ENCODE measurements at regions not wholly inside any gene's neighbourhood (a gene's known extent, or its start where the extent isn't known, plus 50 kb on each side); places are given as distances from the start of the nearest gene placed in this dataset.
"Not testable (repeated sequence)": the region's sequence is repeated elsewhere in the genome, so short reads cannot be mapped to it uniquely, and the experiment has no call there.

DNA sequence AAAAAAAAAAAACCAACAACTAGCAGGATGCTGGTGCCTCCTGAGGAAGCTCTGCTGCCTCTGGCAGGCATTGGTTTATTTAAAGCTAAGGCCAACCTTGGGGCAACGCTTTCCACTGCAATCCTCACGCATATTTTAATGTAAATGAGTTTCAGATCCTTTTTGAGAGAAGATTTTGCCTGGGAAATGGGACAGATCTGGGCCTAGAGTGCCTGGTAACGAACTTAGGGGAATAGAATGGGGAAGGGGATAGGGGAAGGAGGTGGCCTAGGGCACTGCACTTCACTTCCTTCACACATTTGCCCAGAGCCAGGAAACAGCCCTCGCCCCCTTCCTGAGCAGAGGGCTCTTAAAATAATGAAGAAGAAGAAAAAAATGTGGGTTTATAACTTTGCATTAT is 132.7 kb upstream of the TMEM170B start:
- DNase-seq (no peak), ATAC-seq (peak; percentile 52)
- Histone ChIP-seq H3K27me3 (no peaks in the 10 kb centered on the region), H3K9me3 (no peaks in the 10 kb centered on the region), H3K27ac (peak overlapping the region; percentile 51), H3K4me1 (peaks cover 8% of the 10 kb centered on the region), H3K4me3 (no peak overlapping the region), H3K36me3 (no peaks in the 10 kb centered on the region)
- intact Hi-C loops (cut with DNase I) = no loop called here
- TF ChIP-seq, protein P1, sequence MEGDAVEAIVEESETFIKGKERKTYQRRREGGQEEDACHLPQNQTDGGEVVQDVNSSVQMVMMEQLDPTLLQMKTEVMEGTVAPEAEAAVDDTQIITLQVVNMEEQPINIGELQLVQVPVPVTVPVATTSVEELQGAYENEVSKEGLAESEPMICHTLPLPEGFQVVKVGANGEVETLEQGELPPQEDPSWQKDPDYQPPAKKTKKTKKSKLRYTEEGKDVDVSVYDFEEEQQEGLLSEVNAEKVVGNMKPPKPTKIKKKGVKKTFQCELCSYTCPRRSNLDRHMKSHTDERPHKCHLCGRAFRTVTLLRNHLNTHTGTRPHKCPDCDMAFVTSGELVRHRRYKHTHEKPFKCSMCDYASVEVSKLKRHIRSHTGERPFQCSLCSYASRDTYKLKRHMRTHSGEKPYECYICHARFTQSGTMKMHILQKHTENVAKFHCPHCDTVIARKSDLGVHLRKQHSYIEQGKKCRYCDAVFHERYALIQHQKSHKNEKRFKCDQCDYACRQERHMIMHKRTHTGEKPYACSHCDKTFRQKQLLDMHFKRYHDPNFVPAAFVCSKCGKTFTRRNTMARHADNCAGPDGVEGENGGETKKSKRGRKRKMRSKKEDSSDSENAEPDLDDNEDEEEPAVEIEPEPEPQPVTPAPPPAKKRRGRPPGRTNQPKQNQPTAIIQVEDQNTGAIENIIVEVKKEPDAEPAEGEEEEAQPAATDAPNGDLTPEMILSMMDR (IDR thresholded peaks at IDR 0.05) = no peak

DNA sequence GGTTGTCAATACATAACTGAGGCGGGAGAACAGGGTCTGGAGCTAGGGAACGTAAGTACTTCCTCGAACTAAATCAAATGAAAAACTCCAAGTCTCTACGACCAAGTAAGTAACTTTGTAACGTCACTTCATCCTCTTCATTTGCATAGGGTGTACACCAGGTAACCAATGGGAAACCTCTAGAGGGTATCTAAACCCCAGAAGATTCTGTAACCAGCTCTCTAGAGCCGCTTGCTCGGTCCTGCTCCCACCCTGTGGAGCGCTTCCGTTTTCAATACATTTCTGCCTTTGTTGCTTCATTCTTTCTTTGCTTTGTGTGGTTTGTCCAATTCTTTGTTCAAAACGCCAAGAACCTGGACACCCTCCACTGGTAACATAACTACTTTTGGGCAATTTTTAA is 133.5 kb upstream of the TMEM170B start:
- Histone ChIP-seq H3K4me1 (peaks cover 8% of the 10 kb centered on the region), H3K4me3 (no peak overlapping the region), H3K36me3 (no peaks in the 10 kb centered on the region), H3K9me3 (no peaks in the 10 kb centered on the region), H3K27ac (no peak overlapping the region), H3K27me3 (no peaks in the 10 kb centered on the region)
- no peak for DNase-seq
- no peak for ATAC-seq
- intact Hi-C loops (cut with DNase I) = no loop called here
- TF ChIP-seq, protein P1 (IDR thresholded peaks at IDR 0.05) = no peak

DNA sequence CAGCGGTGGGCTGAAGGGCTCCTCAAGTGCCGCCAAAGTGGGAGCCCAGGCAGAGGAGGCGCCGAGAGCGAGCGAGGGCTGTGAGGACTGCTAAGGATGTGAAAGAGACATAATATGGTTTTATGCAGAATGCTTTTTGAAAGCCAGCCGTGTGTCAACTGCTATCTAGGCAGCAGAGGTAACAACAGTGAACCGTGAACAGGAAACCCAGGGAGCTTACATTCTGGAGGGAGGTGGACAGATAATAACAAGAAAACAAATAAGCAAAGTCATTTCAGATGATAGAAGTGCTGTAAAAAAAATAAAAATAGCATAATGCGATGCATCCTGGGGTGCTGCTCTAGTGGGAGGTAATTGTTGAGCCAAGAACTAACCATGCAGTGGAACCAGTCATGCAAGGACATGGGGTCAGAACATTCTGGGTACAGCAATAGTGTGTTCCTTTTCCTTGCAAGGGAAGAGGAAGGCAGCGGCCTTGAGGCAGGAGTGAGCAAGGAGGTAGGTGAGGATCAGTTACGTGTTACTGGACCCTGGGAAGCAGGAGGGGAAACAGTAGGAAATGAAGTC is 134.4 kb upstream of the TMEM170B start:
- no peaks in the 10 kb centered on the region for H3K27me3 ChIP-seq

DNA sequence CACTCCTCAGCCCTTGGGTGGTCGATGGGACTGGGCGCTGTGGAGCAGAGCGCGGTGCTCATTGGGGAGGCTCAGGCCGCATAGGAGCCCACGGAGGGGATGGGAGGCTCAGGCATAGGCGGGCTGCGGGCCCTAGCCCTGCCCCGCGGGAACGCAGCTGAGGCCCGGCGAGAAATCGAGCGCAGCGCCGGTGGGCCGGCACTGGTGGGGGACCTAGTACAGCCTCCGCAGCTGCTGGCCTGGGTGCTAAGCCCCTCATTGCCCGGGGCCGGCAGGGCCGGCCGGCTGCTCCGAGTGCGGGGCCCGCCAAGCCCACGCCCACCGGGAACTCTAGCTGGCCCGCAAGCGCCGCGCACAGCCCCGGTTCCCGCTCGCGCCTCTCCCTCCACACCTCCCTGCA is 135.0 kb upstream of the TMEM170B start:
- peaks cover 15% of the 10 kb centered on the region for H3K4me1 ChIP-seq
- H3K9me3 ChIP-seq; H3K27me3 ChIP-seq; DNase-seq; intact Hi-C loops (cut with DNase I); H3K27ac ChIP-seq; H3K4me3 ChIP-seq; ATAC-seq; H3K36me3 ChIP-seq: not testable (repeated sequence)

More for the DNA sequence above, 134.4 kb upstream of the TMEM170B start:
- DNase-seq (no peak), ATAC-seq (no peak)
- intact Hi-C loops (cut with DNase I) = no loop called here
- TF ChIP-seq, protein P1 (IDR thresholded peaks at IDR 0.05) = no peak
- Histone ChIP-seq H3K36me3 (no peaks in the 10 kb centered on the region), H3K4me1 (peaks cover 15% of the 10 kb centered on the region), H3K9me3 (no peaks in the 10 kb centered on the region), H3K4me3 (no peak overlapping the region), H3K27ac (no peak overlapping the region)

DNA sequence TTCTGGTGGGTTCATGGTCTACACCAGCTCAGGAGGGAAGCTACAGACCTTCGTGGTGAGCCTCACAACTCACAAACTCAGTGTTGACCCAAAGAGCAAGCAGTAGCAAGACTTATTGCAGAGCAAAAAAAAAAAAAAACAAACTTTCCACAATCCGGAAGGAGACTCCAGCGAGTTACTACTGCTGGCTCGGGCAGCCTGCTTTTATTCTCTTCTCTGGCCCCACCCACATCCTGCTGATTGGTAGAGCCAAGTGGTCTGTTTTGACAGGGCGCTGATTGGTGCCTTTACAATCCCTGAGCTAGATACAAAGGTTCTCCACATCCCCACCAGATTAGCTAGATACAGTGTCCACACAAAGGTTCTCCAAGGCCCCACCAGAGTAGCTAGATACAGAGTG is 135.6 kb upstream of the TMEM170B start:
- H3K36me3 ChIP-seq; H3K27ac ChIP-seq; H3K9me3 ChIP-seq; DNase-seq; H3K4me3 ChIP-seq; ATAC-seq; intact Hi-C loops (cut with DNase I); H3K27me3 ChIP-seq: not testable (repeated sequence)
- peaks cover 15% of the 10 kb centered on the region for H3K4me1 ChIP-seq

DNA sequence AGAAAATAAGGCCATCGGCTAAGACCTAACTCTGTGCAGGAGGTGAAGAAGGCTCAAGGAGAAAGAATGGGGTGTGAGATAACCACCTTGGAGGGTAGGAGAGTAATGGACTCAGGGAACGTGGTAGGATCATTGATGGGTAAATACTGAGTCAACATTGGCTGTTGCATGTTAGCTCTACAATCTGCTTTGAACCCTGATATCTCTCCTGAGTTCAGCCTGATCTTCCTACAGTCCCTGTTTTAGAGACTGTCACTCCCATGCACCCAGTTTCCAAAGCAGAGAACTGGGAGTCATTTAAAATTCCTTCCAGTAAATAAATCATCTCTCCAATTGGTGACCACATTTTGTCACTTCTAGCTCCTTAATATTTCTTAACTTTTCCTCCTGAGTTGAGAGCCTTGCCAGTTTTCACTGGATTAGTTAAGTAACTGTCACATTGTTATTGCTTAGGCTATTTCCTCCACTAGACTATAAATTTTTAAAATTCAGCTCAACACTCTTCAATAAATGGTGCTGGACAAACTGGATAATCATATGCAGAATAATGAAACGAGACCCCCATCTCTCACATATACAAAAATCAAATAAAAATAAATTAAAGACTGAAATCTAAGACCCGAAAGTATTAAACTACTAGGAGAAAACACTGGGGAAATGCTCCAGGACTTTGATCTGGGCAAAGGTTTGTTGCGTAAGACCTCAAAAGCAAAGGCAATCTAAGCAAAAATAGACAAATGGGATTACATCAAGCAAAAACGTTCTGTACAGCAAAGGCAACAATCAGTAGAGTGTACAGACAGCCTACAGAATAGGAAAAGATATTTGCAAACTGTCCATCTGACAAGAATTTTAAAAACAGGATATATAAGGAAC is 138.9 kb upstream of the TMEM170B start:
- TF ChIP-seq, protein P1 (IDR thresholded peaks at IDR 0.05) = no peak
- Histone ChIP-seq H3K27me3 (no peaks in the 10 kb centered on the region), H3K27ac (peak overlapping the region; percentile 43), H3K36me3 (no peaks in the 10 kb centered on the region), H3K4me1 (peaks cover 13% of the 10 kb centered on the region), H3K4me3 (no peak overlapping the region), H3K9me3 (no peaks in the 10 kb centered on the region)
- ATAC-seq = no peak
- DNase-seq = no peak
- intact Hi-C loops (cut with DNase I) = no loop called here

Data from upper lobe of right lung (tissue), 1 donor.